Spinal cord (tissue), 9 donors: ENCODE measurements at regions not wholly inside any gene's neighbourhood (a gene's known extent, or its start where the extent isn't known, plus 50 kb on each side); places are given as distances from the start of the nearest gene placed in this dataset.
A peak's percentile ranks its signal among the peaks of the same experiment; 100 is the strongest.

Source experiments
- DNase-seq, 6 donors: peaks; one replicate each; pipeline versions ENCODE4 v3.0.0 to v3.0.0-alpha.2; 2013 to 2015; ENCODE audit warnings: low spot score in 6 of 6, low read depth in 4 of 6
- H3K27ac ChIP-seq: one replicate; pipeline ENCODE4 v1.5.1; 2013; ENCODE audit warnings: low read depth, low read length, control low read depth
- H3K27me3 ChIP-seq: one replicate; pipeline ENCODE4 v1.6.1; 2013; ENCODE audit warnings: low read length; ENCODE audit not compliant: control insufficient read depth, insufficient read depth
- H3K36me3 ChIP-seq: one replicate; pipeline ENCODE4 v1.6.1; 2013; ENCODE audit warnings: low read length; ENCODE audit not compliant: control insufficient read depth, insufficient read depth
- H3K4me1 ChIP-seq: one replicate; pipeline ENCODE4 v1.6.1; 2013; ENCODE audit warnings: low read length; ENCODE audit not compliant: control insufficient read depth, insufficient read depth
- H3K4me3 ChIP-seq: one replicate; pipeline ENCODE4 v1.5.1; 2013; ENCODE audit warnings: low read depth, low read length, control low read depth
- H3K9me3 ChIP-seq: one replicate; pipeline ENCODE4 v1.6.1; 2013; ENCODE audit warnings: low read length; ENCODE audit not compliant: control insufficient read depth, insufficient read depth
- WGBS: methylation state at CpG from one replicate; pipeline ENCODE4 v1.1.5; 2013; ENCODE audit warnings: missing lambda C conversion rate; ENCODE audit not compliant: insufficient coverage; 5-methylcytosine and 5-hydroxymethylcytosine counted together
- donor health status: healthy.

DNA sequence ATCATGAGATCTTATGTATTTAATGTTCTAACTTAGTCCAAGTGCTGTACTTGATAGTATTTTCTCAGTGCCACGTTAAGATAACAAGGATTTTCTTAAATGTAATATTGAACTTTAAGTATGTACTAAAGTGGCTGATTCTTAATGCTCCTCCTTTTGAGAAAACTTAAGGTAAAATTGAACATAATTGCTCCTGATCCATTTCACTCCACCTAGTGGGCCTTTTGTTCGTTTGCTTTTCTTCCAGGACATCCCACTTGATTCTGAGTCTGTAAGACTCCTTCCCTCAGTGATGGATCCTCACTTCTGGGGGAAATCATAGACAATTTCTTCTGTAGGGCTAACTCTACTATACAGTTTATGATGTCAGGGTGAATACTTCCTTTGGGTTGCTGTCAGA, 173.1 kb downstream of the LMO4 start:
- Histone ChIP-seq H3K36me3 (no peaks in the 10 kb centered on the region), H3K4me1 (no peaks in the 10 kb centered on the region), H3K27me3 (no peaks in the 10 kb centered on the region), H3K4me3 (no peak overlapping the region), H3K27ac (no peak overlapping the region), H3K9me3 (no peaks in the 10 kb centered on the region)
- no CpG with 5 or more reads among the region's 2 CpGs for WGBS
- DNase-seq, result no peak

DNA sequence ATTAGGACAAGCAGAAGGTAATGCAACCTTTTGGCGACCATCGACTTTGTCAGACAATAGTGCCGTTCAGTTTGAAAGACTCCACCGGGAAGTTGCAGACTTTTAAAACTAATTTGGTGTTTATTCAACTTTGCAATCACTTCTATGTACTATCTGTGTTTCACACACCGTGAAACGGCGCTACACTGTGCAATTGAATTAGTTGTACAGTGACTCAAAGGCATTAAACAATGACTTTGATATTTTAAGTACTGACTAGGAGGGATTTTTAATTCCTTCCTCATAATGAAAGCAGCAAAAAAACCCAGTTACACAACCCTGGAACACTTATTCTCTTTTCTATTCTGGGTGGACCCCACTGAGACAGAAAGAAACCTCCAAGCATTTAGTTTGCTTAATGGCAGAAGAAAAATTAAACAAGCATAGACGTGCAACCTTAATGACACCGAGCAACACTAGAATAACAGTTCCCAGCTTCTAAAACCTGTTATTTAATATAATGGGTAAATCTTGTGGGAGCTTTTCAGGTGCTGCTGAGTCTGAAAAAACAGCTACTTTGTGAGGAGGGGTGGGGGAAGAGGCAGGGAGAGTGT, 176.8 kb downstream of the LMO4 start:
- H3K36me3 ChIP-seq, result no peaks in the 10 kb centered on the region
- 20% methylated on average over 2 of the region's 9 CpGs for WGBS
- H3K4me3 ChIP-seq, result no peak overlapping the region
- no peaks in the 10 kb centered on the region for H3K9me3 ChIP-seq
- DNase-seq, result peak in 1 of 6 donors; percentile 81
- H3K27ac ChIP-seq, result no peak overlapping the region
- H3K27me3 ChIP-seq, result no peaks in the 10 kb centered on the region
- no peaks in the 10 kb centered on the region for H3K4me1 ChIP-seq

DNA sequence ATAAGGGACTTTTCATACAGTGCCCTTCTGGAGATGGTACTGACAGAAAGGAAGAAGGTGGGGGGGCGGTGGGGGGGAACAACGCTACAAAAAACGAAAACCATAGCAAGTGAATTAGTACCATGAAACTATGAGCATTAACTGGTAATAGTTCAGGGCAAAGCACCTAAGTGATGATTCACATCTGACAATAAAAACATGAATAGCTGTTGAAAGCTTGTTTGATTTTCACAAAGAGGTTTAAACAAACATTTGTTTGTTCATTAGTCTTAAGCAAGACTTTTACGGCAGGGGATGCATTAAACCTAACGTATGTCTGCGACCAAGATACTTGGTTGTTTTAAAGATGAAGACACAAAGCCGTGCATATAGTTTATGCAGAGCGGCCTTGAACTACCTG, 177.5 kb downstream of the LMO4 start:
- no peaks in the 10 kb centered on the region for H3K27me3 ChIP-seq
- H3K4me1 ChIP-seq, result no peaks in the 10 kb centered on the region
- H3K4me3 ChIP-seq, result no peak overlapping the region
- WGBS, result 74% methylated on average over 5 of the region's 8 CpGs
- H3K36me3 ChIP-seq, result no peaks in the 10 kb centered on the region
- H3K27ac ChIP-seq, result no peak overlapping the region
- no peaks in the 10 kb centered on the region for H3K9me3 ChIP-seq
- DNase-seq, result no peak

GRCh38 chr1:87508247-87508787, 179.6 kb downstream of the LMO4 start:
- WGBS, result no CpG with 5 or more reads among the region's 1 CpG

GRCh38 chr1:87510540-87510939, 181.9 kb downstream of the LMO4 start:
- no peak overlapping the region for H3K27ac ChIP-seq
- H3K4me1 ChIP-seq, result no peaks in the 10 kb centered on the region
- no peaks in the 10 kb centered on the region for H3K27me3 ChIP-seq
- whole genome bisulfite sequencing, result no CpG with 5 or more reads among the region's 3 CpGs
- no peak overlapping the region for H3K4me3 ChIP-seq
- no peaks in the 10 kb centered on the region for H3K9me3 ChIP-seq
- DNase-seq, result no peak
- no peaks in the 10 kb centered on the region for H3K36me3 ChIP-seq

More at GRCh38 chr1:87508247-87508787, 179.6 kb downstream of the LMO4 start:
- H3K4me3 ChIP-seq, result no peak overlapping the region
- H3K27ac ChIP-seq, result no peak overlapping the region
- DNase-seq, result no peak
- no peaks in the 10 kb centered on the region for H3K9me3 ChIP-seq
- H3K4me1 ChIP-seq, result no peaks in the 10 kb centered on the region
- no peaks in the 10 kb centered on the region for H3K27me3 ChIP-seq
- H3K36me3 ChIP-seq, result no peaks in the 10 kb centered on the region

DNA sequence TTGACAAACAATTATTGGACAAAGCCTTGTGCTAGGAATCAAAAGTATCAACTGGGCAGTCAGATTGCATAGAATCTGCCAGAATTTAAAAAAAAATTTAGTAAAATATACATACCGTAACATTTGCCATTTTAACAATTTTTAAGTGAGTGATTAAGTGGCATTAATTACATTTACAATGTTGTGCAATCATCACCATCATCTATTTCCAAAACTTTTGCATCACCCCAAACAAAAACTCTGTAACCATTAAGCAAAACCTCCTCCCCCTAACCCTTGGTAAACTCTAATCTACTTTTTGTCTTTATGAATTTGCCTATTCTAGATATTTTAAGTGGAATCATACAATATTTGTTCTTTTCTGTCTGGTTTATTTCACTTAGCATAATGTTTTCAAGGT, 182.8 kb downstream of the LMO4 start:
- no CpG with 5 or more reads among the region's 1 CpG for WGBS
- H3K27me3 ChIP-seq, result no peaks in the 10 kb centered on the region
- H3K36me3 ChIP-seq, result no peaks in the 10 kb centered on the region
- DNase-seq, result no peak
- H3K9me3 ChIP-seq, result no peaks in the 10 kb centered on the region
- H3K4me1 ChIP-seq, result no peaks in the 10 kb centered on the region
- H3K27ac ChIP-seq, result no peak overlapping the region
- H3K4me3 ChIP-seq, result no peak overlapping the region

DNA sequence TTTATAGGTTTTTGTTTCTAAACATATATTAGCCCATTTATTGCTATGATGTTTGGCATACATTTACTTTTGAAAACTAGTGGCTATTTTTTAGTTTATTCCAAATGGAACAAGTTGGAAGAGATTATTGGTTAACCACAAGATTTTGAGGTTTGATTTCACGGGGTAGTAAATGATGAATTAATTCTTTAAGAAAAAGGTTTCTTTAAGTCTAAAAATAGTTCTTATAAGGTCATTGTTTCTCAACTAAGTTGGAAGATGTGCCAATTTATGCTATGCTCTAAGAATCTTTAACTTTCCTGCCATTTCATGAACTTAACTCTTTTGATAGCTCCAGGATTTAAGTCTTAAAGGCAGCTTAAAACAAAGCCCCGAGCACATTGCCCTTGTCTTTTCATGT, 183.8 kb downstream of the LMO4 start:
- WGBS, result 100% methylated on average over 1 of the region's 2 CpGs
- no peak for DNase-seq
- H3K4me3 ChIP-seq, result no peak overlapping the region
- no peaks in the 10 kb centered on the region for H3K36me3 ChIP-seq
- no peak overlapping the region for H3K27ac ChIP-seq
- no peaks in the 10 kb centered on the region for H3K9me3 ChIP-seq
- H3K27me3 ChIP-seq, result no peaks in the 10 kb centered on the region
- no peaks in the 10 kb centered on the region for H3K4me1 ChIP-seq

- no peak for DNase-seq
- H3K27ac ChIP-seq, result no peak overlapping the region
- no peak overlapping the region for H3K4me3 ChIP-seq
- WGBS, result 42% methylated on average over 2 of the region's 4 CpGs
- H3K27me3 ChIP-seq, result no peaks in the 10 kb centered on the region
- H3K9me3 ChIP-seq, result no peaks in the 10 kb centered on the region
- H3K4me1 ChIP-seq, result no peaks in the 10 kb centered on the region
- no peaks in the 10 kb centered on the region for H3K36me3 ChIP-seq
These were observed 184.6 kb downstream of the LMO4 start for GRCh38 chr1:87513255-87513654.

GRCh38 chr1:87513966-87514660, 185.4 kb downstream of the LMO4 start:
- WGBS, result 30% methylated on average over 2 of the region's 4 CpGs
- Histone ChIP-seq H3K27ac (no peak overlapping the region), H3K27me3 (no peaks in the 10 kb centered on the region), H3K4me3 (no peak overlapping the region), H3K36me3 (no peaks in the 10 kb centered on the region), H3K4me1 (no peaks in the 10 kb centered on the region), H3K9me3 (no peaks in the 10 kb centered on the region)
- DNase-seq, result no peak

GRCh38 chr1:87515781-87516180, 187.1 kb downstream of the LMO4 start:
- DNase-seq, result no peak
- no peak overlapping the region for H3K4me3 ChIP-seq
- 88% methylated on average over 1 of the region's 1 CpG for whole genome bisulfite sequencing
- H3K9me3 ChIP-seq, result no peaks in the 10 kb centered on the region
- no peaks in the 10 kb centered on the region for H3K36me3 ChIP-seq
- H3K4me1 ChIP-seq, result no peaks in the 10 kb centered on the region
- no peak overlapping the region for H3K27ac ChIP-seq
- H3K27me3 ChIP-seq, result no peaks in the 10 kb centered on the region
